ENCODE measurements at regions not wholly inside any gene's neighbourhood (a gene's known extent, or its start where the extent isn't known, plus 50 kb on each side); places are given as distances from the start of the nearest gene placed in this dataset.

DNA sequence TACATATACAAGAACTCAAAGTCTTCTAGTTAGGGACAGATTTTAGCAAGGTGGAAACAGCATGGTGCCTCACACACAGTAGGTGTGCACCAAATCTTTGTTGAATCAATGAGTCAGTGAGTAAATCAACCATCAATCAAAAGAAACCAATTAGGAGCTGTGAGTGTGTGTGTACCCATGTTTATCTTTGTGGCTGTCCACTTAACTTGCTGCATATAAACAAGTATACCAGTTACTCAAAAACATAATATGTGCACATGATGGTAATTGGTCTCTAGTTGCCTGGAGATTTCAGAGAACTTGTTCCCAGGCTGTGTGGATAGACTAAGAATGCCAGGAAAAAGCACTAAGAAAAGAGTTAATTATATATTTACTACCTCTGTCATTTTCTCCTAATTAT lies 272.2 kb upstream of the CCL2 start:
- Histone ChIP-seq H3K27me3 (ENCODE audit: insufficient read depth, low read length, poor library complexity, severe bottlenecking) (no peaks in the 10 kb centered on the region), H4K20me1 (ENCODE audit: insufficient read depth, low read length, poor library complexity, severe bottlenecking) (no peaks in the 10 kb centered on the region), H3K9ac (ENCODE audit: low read depth, low read length, poor library complexity, severe bottlenecking) (no peak overlapping the region), H2AFZ (ENCODE audit: low read length) (no peak overlapping the region), H3K4me1 (ENCODE audit: insufficient read depth, low read length, poor library complexity, severe bottlenecking) (no peaks in the 10 kb centered on the region), H3K4me2 (ENCODE audit: low read depth, low read length, poor library complexity, severe bottlenecking) (no peak overlapping the region), H3F3A (ENCODE audit: low read depth) (no peaks in the 10 kb centered on the region), H3K9me3 (ENCODE audit: insufficient read depth, low read depth, low read length) (no peaks in the 10 kb centered on the region), H3K79me2 (ENCODE audit: insufficient read depth, low read length) (no peaks in the 10 kb centered on the region), H3K4me3 (ENCODE audit: low read length, poor library complexity, severe bottlenecking) (no peak overlapping the region), H3K9me2 (replicated peaks; ENCODE audit: low read depth, low read length) (no peaks in the 10 kb centered on the region), H3K36me3 (ENCODE audit: insufficient read depth, low read length) (no peaks in the 10 kb centered on the region)
- TF ChIP-seq, protein P1, sequence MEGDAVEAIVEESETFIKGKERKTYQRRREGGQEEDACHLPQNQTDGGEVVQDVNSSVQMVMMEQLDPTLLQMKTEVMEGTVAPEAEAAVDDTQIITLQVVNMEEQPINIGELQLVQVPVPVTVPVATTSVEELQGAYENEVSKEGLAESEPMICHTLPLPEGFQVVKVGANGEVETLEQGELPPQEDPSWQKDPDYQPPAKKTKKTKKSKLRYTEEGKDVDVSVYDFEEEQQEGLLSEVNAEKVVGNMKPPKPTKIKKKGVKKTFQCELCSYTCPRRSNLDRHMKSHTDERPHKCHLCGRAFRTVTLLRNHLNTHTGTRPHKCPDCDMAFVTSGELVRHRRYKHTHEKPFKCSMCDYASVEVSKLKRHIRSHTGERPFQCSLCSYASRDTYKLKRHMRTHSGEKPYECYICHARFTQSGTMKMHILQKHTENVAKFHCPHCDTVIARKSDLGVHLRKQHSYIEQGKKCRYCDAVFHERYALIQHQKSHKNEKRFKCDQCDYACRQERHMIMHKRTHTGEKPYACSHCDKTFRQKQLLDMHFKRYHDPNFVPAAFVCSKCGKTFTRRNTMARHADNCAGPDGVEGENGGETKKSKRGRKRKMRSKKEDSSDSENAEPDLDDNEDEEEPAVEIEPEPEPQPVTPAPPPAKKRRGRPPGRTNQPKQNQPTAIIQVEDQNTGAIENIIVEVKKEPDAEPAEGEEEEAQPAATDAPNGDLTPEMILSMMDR (conservative IDR thresholded peaks at IDR 0.05; ENCODE audit: low read length), result no peak
- no peak for TF ChIP-seq EZH2phosphoT487 (IDR thresholded peaks at IDR 0.05; ENCODE audit: borderline replicate concordance)

DNA sequence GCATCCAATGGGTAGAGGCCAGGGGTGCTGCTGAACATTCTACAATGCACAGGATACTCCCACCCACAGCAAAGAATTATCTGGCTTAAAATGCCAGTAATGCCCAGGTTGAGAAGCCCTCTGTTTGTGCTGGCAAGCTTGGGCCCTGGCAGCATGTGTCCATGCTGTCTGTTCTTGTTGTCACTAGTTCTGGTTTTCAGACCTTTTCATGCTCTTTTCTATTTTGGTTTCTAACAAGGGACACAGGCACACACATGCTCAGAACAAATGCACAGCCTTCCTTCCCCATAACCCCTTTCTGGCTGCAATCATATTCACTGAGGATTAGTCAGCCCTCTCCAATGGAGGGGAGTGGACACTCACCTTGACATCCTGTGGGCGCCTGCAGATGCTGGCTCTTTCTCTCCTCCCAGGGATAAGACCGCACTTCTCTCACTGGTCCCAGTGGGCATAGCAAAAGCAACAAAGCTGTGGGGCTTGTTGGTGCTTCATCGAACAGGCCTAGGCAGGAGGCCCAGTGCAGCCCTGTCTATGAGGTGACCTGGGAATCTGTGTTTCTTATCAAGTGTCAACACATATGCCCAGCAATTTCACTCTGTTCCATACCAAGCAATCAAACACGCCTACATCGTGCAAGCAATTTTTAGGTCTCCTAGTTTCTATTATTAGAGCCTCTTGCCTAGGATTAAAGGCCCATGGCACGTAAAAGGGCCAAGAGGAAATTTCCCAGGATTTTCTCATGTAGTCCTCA lies 271.1 kb upstream of the CCL2 start:
- Histone ChIP-seq H3K79me2 (ENCODE audit: insufficient read depth, low read length) (no peaks in the 10 kb centered on the region), H3K4me2 (ENCODE audit: low read depth, low read length, poor library complexity, severe bottlenecking) (no peak overlapping the region), H3K4me1 (ENCODE audit: insufficient read depth, low read length, poor library complexity, severe bottlenecking) (no peaks in the 10 kb centered on the region), H3K27me3 (ENCODE audit: insufficient read depth, low read length, poor library complexity, severe bottlenecking) (no peaks in the 10 kb centered on the region), H3K36me3 (ENCODE audit: insufficient read depth, low read length) (no peaks in the 10 kb centered on the region), H3K4me3 (ENCODE audit: low read length, poor library complexity, severe bottlenecking) (no peak overlapping the region), H4K20me1 (ENCODE audit: insufficient read depth, low read length, poor library complexity, severe bottlenecking) (no peaks in the 10 kb centered on the region), H2AFZ (ENCODE audit: low read length) (no peak overlapping the region), H3K9ac (ENCODE audit: low read depth, low read length, poor library complexity, severe bottlenecking) (no peak overlapping the region), H3K9me3 (ENCODE audit: insufficient read depth, low read depth, low read length) (no peaks in the 10 kb centered on the region), H3F3A (ENCODE audit: low read depth) (no peaks in the 10 kb centered on the region), H3K9me2 (replicated peaks; ENCODE audit: low read depth, low read length) (no peaks in the 10 kb centered on the region)
- TF ChIP-seq, protein P1 (conservative IDR thresholded peaks at IDR 0.05; ENCODE audit: low read length), result no peak
- no peak for TF ChIP-seq EZH2phosphoT487 (IDR thresholded peaks at IDR 0.05; ENCODE audit: borderline replicate concordance)

DNA sequence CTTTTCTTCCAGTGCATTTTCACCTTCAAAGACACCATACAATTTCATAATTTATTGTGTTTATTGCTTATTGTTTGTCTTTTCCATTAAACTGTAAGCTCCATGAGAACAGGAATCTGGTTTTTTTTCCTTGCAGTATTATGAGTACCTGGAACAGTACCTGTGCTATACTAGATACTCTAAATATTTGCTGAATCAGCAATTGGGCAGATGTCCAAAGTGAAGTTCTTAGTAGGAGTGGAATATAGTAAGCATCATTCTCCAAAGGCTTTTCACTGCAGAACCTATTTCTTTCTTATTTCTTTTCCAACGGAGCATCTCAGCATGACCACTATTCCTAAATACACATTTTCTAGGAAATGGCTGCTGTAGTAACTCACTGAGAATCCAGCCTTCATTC lies 269.0 kb upstream of the CCL2 start:
- H3F3A ChIP-seq (ENCODE audit: low read depth), result no peaks in the 10 kb centered on the region

DNA sequence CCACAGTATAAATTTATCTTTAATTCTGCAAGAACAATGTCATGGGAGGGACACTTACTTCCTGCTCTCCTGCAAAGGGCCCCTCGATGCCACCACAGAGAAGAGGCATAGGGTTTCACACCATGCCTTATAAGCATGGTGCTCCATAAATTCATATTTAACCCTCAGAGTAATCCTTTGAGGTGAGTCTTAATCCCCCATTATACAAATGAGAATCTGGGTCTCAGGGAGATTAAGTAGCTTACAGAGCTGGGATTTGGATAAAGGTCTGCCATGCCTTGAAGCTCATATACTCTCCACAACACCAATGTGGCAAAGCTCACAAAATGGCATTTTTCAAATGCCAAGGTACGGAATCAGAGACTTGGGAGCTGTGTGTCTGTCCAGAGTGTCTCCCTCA lies 268.5 kb upstream of the CCL2 start:
- Histone ChIP-seq H3K79me2 (ENCODE audit: insufficient read depth, low read length) (no peaks in the 10 kb centered on the region), H4K20me1 (ENCODE audit: insufficient read depth, low read length, poor library complexity, severe bottlenecking) (no peaks in the 10 kb centered on the region), H3K9me2 (replicated peaks; ENCODE audit: low read depth, low read length) (no peaks in the 10 kb centered on the region), H3K36me3 (ENCODE audit: insufficient read depth, low read length) (no peaks in the 10 kb centered on the region), H2AFZ (ENCODE audit: low read length) (no peak overlapping the region), H3F3A (ENCODE audit: low read depth) (no peaks in the 10 kb centered on the region), H3K27me3 (ENCODE audit: insufficient read depth, low read length, poor library complexity, severe bottlenecking) (no peaks in the 10 kb centered on the region), H3K4me1 (ENCODE audit: insufficient read depth, low read length, poor library complexity, severe bottlenecking) (peaks cover 16% of the 10 kb centered on the region), H3K9me3 (ENCODE audit: insufficient read depth, low read depth, low read length) (no peaks in the 10 kb centered on the region), H3K4me3 (ENCODE audit: low read length, poor library complexity, severe bottlenecking) (no peak overlapping the region), H3K9ac (ENCODE audit: low read depth, low read length, poor library complexity, severe bottlenecking) (no peak overlapping the region), H3K4me2 (ENCODE audit: low read depth, low read length, poor library complexity, severe bottlenecking) (no peak overlapping the region)
- TF ChIP-seq, protein P1 (conservative IDR thresholded peaks at IDR 0.05; ENCODE audit: low read length), result no peak

More for the DNA sequence above, 269.0 kb upstream of the CCL2 start:
- peaks cover 12% of the 10 kb centered on the region for H3K4me1 ChIP-seq (ENCODE audit: insufficient read depth, low read length, poor library complexity, severe bottlenecking)
- no peaks in the 10 kb centered on the region for H4K20me1 ChIP-seq (ENCODE audit: insufficient read depth, low read length, poor library complexity, severe bottlenecking)
- no peaks in the 10 kb centered on the region for H3K27me3 ChIP-seq (ENCODE audit: insufficient read depth, low read length, poor library complexity, severe bottlenecking)
- H3K36me3 ChIP-seq (ENCODE audit: insufficient read depth, low read length), result no peaks in the 10 kb centered on the region
- no peak overlapping the region for H3K4me2 ChIP-seq (ENCODE audit: low read depth, low read length, poor library complexity, severe bottlenecking)
- H3K9me2 ChIP-seq (replicated peaks; ENCODE audit: low read depth, low read length), result no peaks in the 10 kb centered on the region
- H3K79me2 ChIP-seq (ENCODE audit: insufficient read depth, low read length), result no peaks in the 10 kb centered on the region
- TF ChIP-seq EZH2phosphoT487 (IDR thresholded peaks at IDR 0.05; ENCODE audit: borderline replicate concordance), result no peak
- H3K4me3 ChIP-seq (ENCODE audit: low read length, poor library complexity, severe bottlenecking), result no peak overlapping the region
- H2AFZ ChIP-seq (ENCODE audit: low read length), result no peak overlapping the region
- no peaks in the 10 kb centered on the region for H3K9me3 ChIP-seq (ENCODE audit: insufficient read depth, low read depth, low read length)
- no peak overlapping the region for H3K9ac ChIP-seq (ENCODE audit: low read depth, low read length, poor library complexity, severe bottlenecking)

Measured in Loucy (cell line).